GM12878 (cell line): ENCODE measurements at regions not wholly inside any gene's neighbourhood (a gene's known extent, or its start where the extent isn't known, plus 50 kb on each side); places are given as distances from the start of the nearest gene placed in this dataset.

Experiments used
- ATAC-seq: fragments of 200-7000 bp; cut with Tn5 transposase; 3 replicates; pipeline ENCODE4 v1.9.1; 2020; ENCODE audit warnings: mild to moderate bottlenecking, moderate library complexity
- BruUV-seq: library from RNA; stranded (reverse); fragments of 400-500 nt; replicated peaks from 2 replicates; lab custom pipeline; 2021; lab: Mats Ljungman, UMichigan
- CTCF ChIA-PET: fragments of 300-600 bp; sonication (Branson Sonifier 250); formaldehyde crosslinking; extraction: SDS; loops from one replicate; lab custom pipeline; 2021; ENCODE audit warnings: inconsistent platforms; lab: Yijun Ruan, JAX
- POLR2A ChIA-PET: fragments of 350-600 bp; formaldehyde crosslinking; extraction: SDS; loops from one replicate; lab custom pipeline; 2021; ENCODE audit warnings: inconsistent platforms; lab: Charles Lee
- RAD21 ChIA-PET: fragments of 300-600 bp; sonication (Branson Sonifier 250); formaldehyde crosslinking; loops from one replicate; lab custom pipeline; 2023; ENCODE audit warnings: antibody characterized with exemption; ENCODE audit not compliant: unreplicated experiment; lab: Charles Lee
- SMC1A ChIA-PET: fragments of 300-600 bp; sonication (Branson Sonifier 250); formaldehyde crosslinking; loops from one replicate; lab custom pipeline; 2023; ENCODE audit not compliant: unreplicated experiment, uncharacterized antibody; lab: Charles Lee
- DNase-seq: peaks from one replicate; pipeline ENCODE4 v3.0.0-alpha.2; 2011; ENCODE audit warnings: low read depth, low spot score
- FAIRE-seq: peaks from 3 replicates; lab custom pipeline; 2011; peaks lifted over from hg19 to GRCh38; lab: Jason Lieb, UNC
- H2AFZ ChIP-seq: 2 replicates; pipeline ENCODE4 v1.6.0; 2011; ENCODE audit warnings: low read depth, low read length, control low read depth; ENCODE audit not compliant: control insufficient read depth
- H3K27ac ChIP-seq: 2 replicates; pipeline ENCODE4 v1.5.1; 2011; ENCODE audit warnings: control low read depth; ENCODE audit not compliant: control insufficient read depth, insufficient read depth
- H3K27me3 ChIP-seq, 2 experiments: replicated peaks in 1 of 2; 2 replicates each; pipeline versions ENCODE4 v1.6.0 to v1.6.1; 2011; ENCODE audit warnings: low read length in 1 of 2; ENCODE audit not compliant: control insufficient read depth in 2 of 2, insufficient read depth in 2 of 2
- H3K36me3 ChIP-seq, 2 experiments: 2 replicates each; pipeline ENCODE4 v1.5.1; 2011; ENCODE audit warnings: low read length in 1 of 2; ENCODE audit not compliant: control insufficient read depth in 2 of 2, insufficient read depth in 2 of 2
- H3K4me1 ChIP-seq: 2 replicates; pipeline ENCODE4 v1.6.1; 2011; ENCODE audit warnings: mild to moderate bottlenecking, low read length, moderate library complexity, mixed read lengths; ENCODE audit not compliant: control insufficient read depth, insufficient read depth
- H3K4me2 ChIP-seq: 2 replicates; pipeline ENCODE4 v1.6.0; 2011; ENCODE audit warnings: control low read depth; ENCODE audit not compliant: control insufficient read depth, insufficient read depth
- H3K4me3 ChIP-seq: fragments of 200-600 bp; sonication (generic); 2 replicates; pipeline ENCODE4 v1.5.1; 2016
- H3K79me2 ChIP-seq: 2 replicates; pipeline ENCODE4 v1.6.0; 2011; ENCODE audit warnings: low read length; ENCODE audit not compliant: control insufficient read depth, insufficient read depth
- H3K9ac ChIP-seq: 2 replicates; pipeline ENCODE4 v1.8.0; 2011; ENCODE audit warnings: low read length, control low read depth, mixed read lengths; ENCODE audit not compliant: control insufficient read depth, insufficient read depth
- H3K9me3 ChIP-seq: replicated peaks from 3 replicates; pipeline ENCODE4 v1.5.1; 2011; ENCODE audit warnings: mild to moderate bottlenecking, low read length; ENCODE audit not compliant: control insufficient read depth, insufficient read depth
- H4K20me1 ChIP-seq: 2 replicates; pipeline ENCODE4 v1.6.0; 2011; ENCODE audit not compliant: control insufficient read depth, insufficient read depth
- ATF7 ChIP-seq: fragments of 450-650 bp; IDR thresholded peaks from 2 replicates; pipeline ENCODE4 v1.6.1; 2016; ENCODE audit warnings: low read depth, mild to moderate bottlenecking
- BCL11A ChIP-seq: IDR thresholded peaks from 2 replicates; pipeline ENCODE4 v1.6.1; 2011; ENCODE audit warnings: low read depth, low read length
- CHD2 ChIP-seq: IDR thresholded peaks from 2 replicates; pipeline ENCODE4 v1.6.1; 2011; ENCODE audit warnings: low read depth, low read length, improper control_type of control experiment, borderline replicate concordance
- HSF1 ChIP-seq: fragments of 150-350 bp; IDR thresholded peaks from 2 replicates; pipeline ENCODE4 v1.6.1; 2014; ENCODE audit warnings: mild to moderate bottlenecking, low read depth, low read length
- JUND ChIP-seq: IDR thresholded peaks from 2 replicates; pipeline ENCODE4 v1.6.1; 2012; ENCODE audit warnings: low read depth, mild to moderate bottlenecking, low read length, improper control_type of control experiment, moderate library complexity
- KAT2A ChIP-seq: conservative IDR thresholded peaks from 2 replicates; pipeline ENCODE4 v1.6.1; 2011; ENCODE audit warnings: low read depth, low read length; ENCODE audit not compliant: control insufficient read depth
- MAX ChIP-seq: IDR thresholded peaks from 2 replicates; pipeline ENCODE4 v1.6.1; 2012; ENCODE audit warnings: low read depth, low read length, improper control_type of control experiment
- MYC ChIP-seq: IDR thresholded peaks from 2 replicates; pipeline ENCODE4 v1.6.1; 2011; ENCODE audit warnings: mild to moderate bottlenecking, low read length, moderate library complexity, inconsistent platforms; ENCODE audit not compliant: insufficient read depth, insufficient replicate concordance, insufficient read length, severe bottlenecking
- PAX5 ChIP-seq: IDR thresholded peaks from 2 replicates; pipeline ENCODE4 v1.6.1; 2011; ENCODE audit warnings: low read depth, low read length, borderline replicate concordance
- PBX3 ChIP-seq: IDR thresholded peaks from 2 replicates; pipeline ENCODE4 v1.6.1; 2011; ENCODE audit warnings: mild to moderate bottlenecking, low read depth, low read length, moderate library complexity; ENCODE audit not compliant: insufficient replicate concordance
- RELB ChIP-seq: fragments of 450-650 bp; IDR thresholded peaks from 2 replicates; pipeline ENCODE4 v1.6.1; 2017; ENCODE audit warnings: low read depth, mild to moderate bottlenecking, moderate library complexity
- REST ChIP-seq: IDR thresholded peaks from 2 replicates; pipeline ENCODE4 v1.6.1; 2012; ENCODE audit warnings: mild to moderate bottlenecking, low read depth, low read length
- SRF ChIP-seq, 2 experiments: IDR thresholded peaks; 2 replicates each; pipeline ENCODE4 v1.6.1; 2011; ENCODE audit warnings: low read depth in 2 of 2, low read length in 2 of 2, mild to moderate bottlenecking in 1 of 2, moderate library complexity in 1 of 2
- USF2 ChIP-seq: IDR thresholded peaks from 2 replicates; pipeline ENCODE4 v1.6.1; 2011; ENCODE audit warnings: low read depth, low read length, improper control_type of control experiment, borderline replicate concordance
- WGBS: methylation state at CpG from one replicate; pipeline ENCODE4 v1.1.6; 2016; ENCODE audit warnings: low lambda C conversion rate; ENCODE audit not compliant: insufficient replicate concordance, insufficient coverage; ENCODE audit errors: missing lambda C conversion rate; 5-methylcytosine and 5-hydroxymethylcytosine counted together
- in situ Hi-C: fragments of 300-500 bp; cut with MboI; formaldehyde crosslinking; loops from 9 replicates; pipeline ENCODE4 v1.14.3; 2018; ENCODE audit warnings: mixed read lengths
- intact Hi-C: fragments of 100-400 bp; cut with micrococcal nuclease; formaldehyde crosslinking; loops from one replicate; pipeline ENCODE4 v1.14.2; 2022; ENCODE audit not compliant: unreplicated experiment

- no peak for TF ChIP-seq JUND
- TF ChIP-seq SRF (IDR thresholded peaks at IDR 0.05; ENCODE audit: low read depth in 2 of 2, low read length in 2 of 2) = no peak
- TF ChIP-seq PBX3 = no peak
- no peak for TF ChIP-seq KAT2A
- no peak for TF ChIP-seq REST
- no peak for TF ChIP-seq MYC
- no peak for TF ChIP-seq CHD2
Observed at GRCh38 chr14:27181333-27181732, 583.5 kb upstream of the NOVA1 start (continued).

GRCh38 chr14:27184427-27184826, 586.6 kb upstream of the NOVA1 start:
- 52% methylated on average over 4 of the region's 4 CpGs for WGBS
- RAD21 ChIA-PET = no interaction called here
- H3K4me1 ChIP-seq = no peaks in the 10 kb centered on the region
- H3K27ac ChIP-seq = no peak overlapping the region
- in situ Hi-C loops (no loop called here), intact Hi-C loops (no loop called here)
- no peak overlapping the region for H2AFZ ChIP-seq
- H3K4me3 ChIP-seq = no peak overlapping the region
- no peaks in the 10 kb centered on the region; the same call in 2 of the 3 replicates for H3K9me3 ChIP-seq
- no peaks in the 10 kb centered on the region for H3K79me2 ChIP-seq
- no peaks in the 10 kb centered on the region for H4K20me1 ChIP-seq
- no peak for DNase-seq
- no peaks in the 10 kb centered on the region for H3K36me3 ChIP-seq
- no peak for ATAC-seq
- no peak overlapping the region for H3K4me2 ChIP-seq
- H3K9ac ChIP-seq = no peak overlapping the region
- POLR2A ChIA-PET = no interaction called here
- CTCF ChIA-PET = no interaction called here
- BruUV-seq = no TSS peak
- FAIRE-seq = no peak
- SMC1A ChIA-PET = no interaction called here
- no peaks in the 10 kb centered on the region for H3K27me3 ChIP-seq
- TF ChIP-seq PAX5 = no peak
- TF ChIP-seq ATF7 = no peak
- no peak for TF ChIP-seq HSF1
- no peak for TF ChIP-seq RELB
- TF ChIP-seq CHD2 = no peak
- no peak for TF ChIP-seq BCL11A
- no peak for TF ChIP-seq MAX
- TF ChIP-seq USF2 = no peak
